ENCODE measurements at regions not wholly inside any gene's neighbourhood (a gene's known extent, or its start where the extent isn't known, plus 50 kb on each side); places are given as distances from the start of the nearest gene placed in this dataset.

GRCh38 chr2:204157684-204158083 lies 221.1 kb downstream of the ICOS start:
- Histone ChIP-seq H3K4me1 (ENCODE audit: insufficient read depth, low read length, poor library complexity, severe bottlenecking) (no peaks in the 10 kb centered on the region), H3K9ac (ENCODE audit: low read depth, low read length, poor library complexity, severe bottlenecking) (no peak overlapping the region), H4K20me1 (ENCODE audit: insufficient read depth, low read length, poor library complexity, severe bottlenecking) (no peaks in the 10 kb centered on the region), H3K27me3 (ENCODE audit: insufficient read depth, low read length, poor library complexity, severe bottlenecking) (peaks cover 5% of the 10 kb centered on the region), H2AFZ (ENCODE audit: low read length) (no peak overlapping the region), H3K9me2 (replicated peaks; ENCODE audit: low read depth, low read length) (no peaks in the 10 kb centered on the region), H3K4me3 (ENCODE audit: low read length, poor library complexity, severe bottlenecking) (no peak overlapping the region), H3K79me2 (ENCODE audit: insufficient read depth, low read length) (no peaks in the 10 kb centered on the region), H3K4me2 (ENCODE audit: low read depth, low read length, poor library complexity, severe bottlenecking) (no peak overlapping the region), H3K9me3 (ENCODE audit: insufficient read depth, low read depth, low read length) (no peaks in the 10 kb centered on the region), H3F3A (ENCODE audit: low read depth) (no peaks in the 10 kb centered on the region), H3K36me3 (ENCODE audit: insufficient read depth, low read length) (no peaks in the 10 kb centered on the region)
- TF ChIP-seq CTCF (conservative IDR thresholded peaks at IDR 0.05; ENCODE audit: low read length): no peak
- TF ChIP-seq EZH2phosphoT487 (IDR thresholded peaks at IDR 0.05; ENCODE audit: borderline replicate concordance): no peak

DNA sequence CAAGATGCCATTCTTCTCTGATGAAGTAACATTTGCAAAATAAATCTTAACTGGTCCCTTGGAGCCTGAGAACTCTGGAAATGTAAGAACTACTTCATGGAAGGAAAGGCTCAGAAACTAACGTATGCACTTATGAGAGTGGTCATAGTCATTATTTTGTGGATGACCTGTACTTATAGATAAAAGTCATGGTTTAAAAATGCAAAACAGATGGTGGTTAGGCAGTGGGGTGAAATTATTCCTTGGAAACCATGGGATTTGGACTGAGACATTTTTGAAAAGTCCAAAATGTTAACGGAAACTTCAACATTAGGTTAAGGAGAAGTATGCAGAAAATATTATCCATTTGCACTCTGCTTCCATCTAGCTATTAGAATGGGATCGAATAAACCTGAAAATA lies 223.0 kb downstream of the ICOS start:
- Histone ChIP-seq H3F3A (ENCODE audit: low read depth) (no peaks in the 10 kb centered on the region), H3K79me2 (ENCODE audit: insufficient read depth, low read length) (no peaks in the 10 kb centered on the region), H3K27me3 (ENCODE audit: insufficient read depth, low read length, poor library complexity, severe bottlenecking) (no peaks in the 10 kb centered on the region), H2AFZ (ENCODE audit: low read length) (no peak overlapping the region), H3K4me1 (ENCODE audit: insufficient read depth, low read length, poor library complexity, severe bottlenecking) (no peaks in the 10 kb centered on the region), H3K9me2 (replicated peaks; ENCODE audit: low read depth, low read length) (no peaks in the 10 kb centered on the region), H3K9ac (ENCODE audit: low read depth, low read length, poor library complexity, severe bottlenecking) (no peak overlapping the region), H3K36me3 (ENCODE audit: insufficient read depth, low read length) (no peaks in the 10 kb centered on the region), H3K9me3 (ENCODE audit: insufficient read depth, low read depth, low read length) (no peaks in the 10 kb centered on the region), H3K4me3 (ENCODE audit: low read length, poor library complexity, severe bottlenecking) (no peak overlapping the region), H4K20me1 (ENCODE audit: insufficient read depth, low read length, poor library complexity, severe bottlenecking) (no peaks in the 10 kb centered on the region), H3K4me2 (ENCODE audit: low read depth, low read length, poor library complexity, severe bottlenecking) (no peak overlapping the region)
- TF ChIP-seq EZH2phosphoT487 (IDR thresholded peaks at IDR 0.05; ENCODE audit: borderline replicate concordance): no peak
- TF ChIP-seq CTCF (conservative IDR thresholded peaks at IDR 0.05; ENCODE audit: low read length): no peak

- Histone ChIP-seq H3K4me2 (ENCODE audit: low read depth, low read length, poor library complexity, severe bottlenecking) (no peak overlapping the region), H3K27me3 (ENCODE audit: insufficient read depth, low read length, poor library complexity, severe bottlenecking) (no peaks in the 10 kb centered on the region)
- TF ChIP-seq EZH2phosphoT487 (IDR thresholded peaks at IDR 0.05; ENCODE audit: borderline replicate concordance) (no peak), CTCF (conservative IDR thresholded peaks at IDR 0.05; ENCODE audit: low read length) (no peak)
Measured at GRCh38 chr2:204160989-204161388, 224.4 kb downstream of the ICOS start.

More at GRCh38 chr2:204160989-204161388, 224.4 kb downstream of the ICOS start:
- H3K4me3 ChIP-seq (ENCODE audit: low read length, poor library complexity, severe bottlenecking): no peak overlapping the region
- no peaks in the 10 kb centered on the region for H3K9me3 ChIP-seq (ENCODE audit: insufficient read depth, low read depth, low read length)
- no peaks in the 10 kb centered on the region for H3K4me1 ChIP-seq (ENCODE audit: insufficient read depth, low read length, poor library complexity, severe bottlenecking)
- H4K20me1 ChIP-seq (ENCODE audit: insufficient read depth, low read length, poor library complexity, severe bottlenecking): no peaks in the 10 kb centered on the region
- no peaks in the 10 kb centered on the region for H3K36me3 ChIP-seq (ENCODE audit: insufficient read depth, low read length)
- no peak overlapping the region for H3K9ac ChIP-seq (ENCODE audit: low read depth, low read length, poor library complexity, severe bottlenecking)
- H3K79me2 ChIP-seq (ENCODE audit: insufficient read depth, low read length): no peaks in the 10 kb centered on the region
- no peaks in the 10 kb centered on the region for H3K9me2 ChIP-seq (replicated peaks; ENCODE audit: low read depth, low read length)
- no peak overlapping the region for H2AFZ ChIP-seq (ENCODE audit: low read length)
- no peaks in the 10 kb centered on the region for H3F3A ChIP-seq (ENCODE audit: low read depth)
